ENCODE measurements at regions not wholly inside any gene's neighbourhood (a gene's known extent, or its start where the extent isn't known, plus 50 kb on each side); places are given as distances from the start of the nearest gene placed in this dataset.

DNA sequence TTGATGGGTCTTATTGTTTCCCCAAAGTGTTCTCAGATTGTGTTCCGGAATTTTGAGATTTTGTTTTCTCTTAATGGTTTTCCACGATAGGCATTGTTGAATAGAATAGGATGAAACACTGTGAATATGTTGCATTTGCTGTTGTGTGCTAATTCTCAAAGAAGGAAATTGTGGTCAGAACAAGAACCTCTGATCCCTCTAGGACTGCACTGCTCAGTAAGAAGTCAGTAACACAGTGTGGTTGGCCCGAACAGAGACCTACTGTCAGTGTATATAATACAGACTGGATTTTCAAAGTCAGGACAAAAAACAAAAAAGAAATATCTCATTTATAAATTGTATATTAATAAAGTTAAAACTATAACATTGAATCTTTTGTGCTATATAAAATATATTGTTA is 494.8 kb downstream of the MAT2B start:
- DNase-seq (ENCODE audit: low read depth in 4 of 4, low spot score in 3 of 4): no peak

DNA sequence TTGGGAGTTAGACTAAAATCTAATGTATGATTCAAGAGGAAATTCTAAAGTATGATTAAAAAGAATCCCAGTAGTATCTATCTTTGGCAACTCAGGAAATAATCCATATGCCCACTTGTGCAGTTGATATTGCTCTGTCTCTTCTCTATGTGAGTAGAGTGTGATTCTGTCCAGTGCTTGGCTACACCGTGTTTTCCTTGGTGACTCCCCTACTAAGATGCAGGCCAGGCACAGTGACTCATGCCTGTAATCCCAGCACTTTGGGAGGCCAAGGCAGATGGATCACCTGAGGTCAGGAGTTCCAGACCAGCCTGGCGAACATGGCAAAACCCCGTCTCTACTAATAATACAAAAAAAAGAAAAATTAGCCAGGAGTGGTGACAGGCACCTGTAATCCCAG is 495.4 kb downstream of the MAT2B start:
- no peak for DNase-seq (ENCODE audit: low read depth in 4 of 4, low spot score in 3 of 4)

DNA sequence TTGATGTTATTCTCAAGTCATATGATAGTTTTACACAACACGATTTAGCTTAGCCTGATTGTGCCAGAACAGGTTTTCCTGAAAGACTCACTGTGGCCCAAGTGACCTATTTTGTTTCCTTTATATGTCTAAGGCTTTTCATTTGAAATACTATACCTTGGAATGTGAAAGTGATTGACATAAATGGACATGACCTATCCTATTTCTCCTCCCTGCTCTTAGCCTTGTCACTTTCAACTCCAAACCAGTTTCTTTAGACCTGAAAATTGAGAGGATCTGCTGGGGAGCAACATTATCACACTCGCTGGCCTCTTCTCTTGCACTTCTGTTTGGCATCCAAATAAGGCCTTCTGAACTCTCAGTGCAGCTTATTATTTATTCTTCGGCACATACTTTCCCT is 496.8 kb downstream of the MAT2B start:
- peak in 2 of 4 donors; percentile 26 to 50 for DNase-seq (ENCODE audit: low read depth in 4 of 4, low spot score in 3 of 4)

DNA sequence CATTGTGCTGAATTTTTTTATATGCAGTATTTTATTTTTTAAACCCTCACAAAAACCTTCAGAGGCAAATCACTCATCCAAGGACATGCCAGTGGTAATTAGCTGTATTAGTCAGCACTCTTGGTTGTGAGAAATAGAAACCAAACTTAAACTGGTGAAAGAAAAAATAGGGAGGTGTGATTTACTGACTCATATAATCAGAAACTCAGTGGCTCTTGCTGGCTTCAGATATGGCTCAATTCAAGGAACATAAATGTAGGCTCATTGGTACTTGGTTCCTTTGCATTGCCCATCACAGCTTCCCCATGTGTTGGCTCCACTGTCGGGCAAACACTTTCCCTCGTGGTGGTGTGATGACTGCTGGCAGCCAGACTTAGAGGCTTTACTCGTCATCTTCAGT is 497.2 kb downstream of the MAT2B start:
- no peak for DNase-seq (ENCODE audit: low read depth in 4 of 4, low spot score in 3 of 4)

DNA sequence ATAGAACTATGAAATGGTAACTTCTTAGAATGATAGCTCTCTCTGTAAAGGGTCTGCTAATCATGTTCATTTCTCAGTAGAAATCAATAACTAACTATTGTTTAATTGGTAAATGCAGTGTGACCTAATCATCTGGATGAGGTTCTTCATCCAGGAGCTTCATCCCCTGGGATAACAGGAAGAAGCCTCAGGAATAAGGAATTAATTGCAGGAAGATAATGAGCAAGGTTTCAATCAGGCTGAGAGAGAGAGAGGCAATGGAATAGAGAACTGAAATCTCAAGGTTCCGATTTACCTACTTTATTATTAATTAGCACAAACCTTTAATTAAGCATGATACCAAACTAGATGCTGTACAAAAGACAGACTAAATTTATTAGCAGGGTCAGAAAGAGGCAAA is 499.7 kb downstream of the MAT2B start:
- no peak for DNase-seq (ENCODE audit: low read depth in 4 of 4, low spot score in 3 of 4)

DNA sequence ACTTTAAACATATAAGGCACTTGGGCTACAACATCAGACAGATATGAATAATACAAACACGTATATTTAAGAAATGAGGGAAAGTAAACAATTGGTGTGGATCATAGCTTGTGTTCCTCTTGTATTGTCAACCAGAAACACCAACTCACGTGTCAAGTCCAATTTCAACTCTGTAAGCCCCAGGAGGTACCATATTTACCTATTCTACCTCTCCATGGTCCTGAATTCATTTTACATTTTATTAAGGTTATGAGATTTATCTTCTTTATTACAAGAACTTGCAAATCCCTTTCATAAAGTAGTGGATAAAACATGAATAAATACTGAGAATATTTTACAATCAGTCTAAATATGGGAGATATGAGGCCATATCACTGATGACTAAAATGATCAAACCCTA is 501.6 kb downstream of the MAT2B start:
- no peak for DNase-seq (ENCODE audit: low read depth in 4 of 4, low spot score in 3 of 4)

DNA sequence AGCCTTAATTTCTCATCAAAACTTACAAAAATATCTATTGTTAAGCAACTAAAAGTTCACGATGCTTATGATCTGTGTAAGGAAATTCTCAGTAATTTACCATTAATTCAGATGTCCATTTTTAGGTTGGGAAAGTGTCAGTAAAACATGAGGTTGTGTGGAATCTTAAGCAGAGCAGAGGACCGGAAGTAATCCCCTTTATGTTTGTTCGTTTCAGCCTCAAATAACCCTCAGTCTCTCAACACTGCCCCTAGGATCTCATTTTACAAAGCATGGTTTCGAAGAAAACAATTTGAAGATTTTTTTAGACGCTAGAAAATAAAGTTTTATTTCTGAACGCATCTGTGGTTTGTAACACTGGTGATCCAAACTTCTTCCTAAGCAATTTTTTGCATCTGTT is 504.2 kb downstream of the MAT2B start:
- DNase-seq (ENCODE audit: low read depth in 4 of 4, low spot score in 3 of 4): no peak

DNA sequence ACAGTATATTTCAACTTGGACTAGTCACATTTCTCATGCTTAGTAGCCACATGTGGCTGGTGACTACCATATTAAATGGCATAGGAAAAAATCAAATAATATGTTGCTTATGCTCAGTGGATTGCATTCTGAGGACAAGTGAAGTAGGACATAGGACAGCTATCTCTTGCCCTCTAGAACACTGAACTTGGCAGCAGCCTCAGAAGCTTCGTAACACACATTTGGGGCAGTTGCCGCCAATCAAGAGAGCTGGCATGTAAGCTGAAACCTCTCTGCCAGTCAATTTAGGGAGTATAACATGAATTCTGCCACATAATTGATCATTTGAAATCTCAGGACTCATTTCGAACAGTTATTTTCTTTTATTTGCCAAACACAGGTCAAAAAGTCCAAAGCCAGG is 505.5 kb downstream of the MAT2B start:
- DNase-seq (ENCODE audit: low read depth in 4 of 4, low spot score in 3 of 4): no peak

DNA sequence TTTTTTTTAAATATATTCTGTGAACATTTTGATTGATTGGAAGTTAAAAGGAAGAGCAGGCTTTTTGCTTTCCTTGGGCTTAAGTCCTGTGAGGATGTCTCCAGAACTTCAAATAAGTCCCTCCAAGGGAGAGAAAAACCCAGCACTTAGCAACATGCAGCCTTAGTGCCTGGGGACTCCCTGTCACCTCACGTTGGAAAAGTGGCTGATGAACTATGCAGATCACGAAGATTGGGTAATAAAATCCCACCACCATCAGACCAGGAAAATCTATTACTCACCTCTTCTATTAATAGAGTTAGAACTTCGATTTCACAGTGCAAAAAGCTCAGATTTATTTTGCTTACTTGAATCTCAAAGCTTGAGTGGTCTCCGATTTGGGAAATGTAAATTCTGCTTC is 507.0 kb downstream of the MAT2B start:
- no peak for DNase-seq (ENCODE audit: low read depth in 4 of 4, low spot score in 3 of 4)

DNA sequence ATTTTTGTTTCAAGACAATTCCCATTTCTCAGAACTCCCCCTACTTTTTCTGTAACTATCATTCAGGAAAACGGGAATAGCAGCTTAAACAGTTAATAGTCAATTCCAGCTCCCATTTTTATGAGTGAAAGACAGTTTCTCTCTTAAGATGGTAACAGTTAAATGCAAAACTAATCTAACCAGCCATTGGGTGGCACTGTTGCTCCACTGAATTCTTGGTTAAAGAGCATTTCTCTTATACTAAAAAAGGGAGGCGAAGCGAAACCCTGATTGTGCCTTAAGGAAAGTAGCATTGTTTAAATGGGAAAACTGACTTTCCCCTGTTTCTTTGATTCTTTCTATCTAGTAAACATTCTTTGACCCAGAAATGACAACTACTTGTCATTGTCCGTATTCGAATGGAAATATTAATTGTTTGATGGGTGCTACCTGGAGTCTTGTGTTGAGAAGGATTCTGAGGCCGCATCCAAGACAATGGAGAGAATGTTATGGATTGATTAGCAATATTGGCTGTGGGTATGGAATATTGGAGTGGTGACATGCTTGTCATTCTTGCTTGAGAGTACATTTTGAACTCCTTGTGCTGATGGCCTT is 507.8 kb downstream of the MAT2B start:
- DNase-seq (ENCODE audit: low read depth in 4 of 4, low spot score in 3 of 4): peak; percentile 67 to 80 (median 73)

DNA sequence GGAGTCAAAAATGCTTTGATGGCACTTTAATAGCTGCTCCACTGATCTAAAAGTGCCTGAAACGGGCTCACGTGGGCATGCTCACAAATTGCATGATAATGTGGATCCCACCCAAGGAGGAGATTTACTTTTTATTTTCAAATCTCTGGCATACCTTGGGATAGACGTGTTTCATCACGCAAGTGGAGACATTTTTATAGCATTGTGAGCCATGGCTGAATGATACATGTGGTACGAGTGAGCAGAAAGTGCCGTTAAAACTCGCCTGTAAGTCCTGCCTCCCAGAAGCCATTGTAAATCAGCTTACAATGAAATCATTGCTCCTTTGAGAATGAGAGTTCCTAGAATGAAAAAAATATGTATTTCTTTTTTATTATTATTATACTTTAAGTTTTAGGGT is 514.7 kb downstream of the MAT2B start:
- no peak for DNase-seq (ENCODE audit: low read depth in 4 of 4, low spot score in 3 of 4)

DNA sequence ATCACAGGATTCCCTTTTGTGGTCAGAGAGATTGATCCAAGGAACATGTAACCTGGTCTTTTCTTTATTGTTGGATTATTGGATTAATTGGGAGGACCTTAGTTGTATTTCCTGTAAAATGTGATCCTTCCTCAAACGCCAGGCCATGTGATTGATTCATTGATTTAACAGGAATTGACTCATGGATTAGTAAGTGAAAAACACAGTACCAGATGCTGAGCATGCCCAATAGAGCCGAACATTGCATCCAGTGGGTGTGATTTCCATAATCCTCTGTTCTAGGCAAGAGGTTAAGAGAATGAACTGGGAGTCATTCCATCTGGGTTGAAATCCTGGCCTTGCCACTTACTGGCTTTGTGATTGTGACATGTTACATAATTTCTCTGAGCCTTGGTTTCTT is 522.3 kb downstream of the MAT2B start:
- DNase-seq (ENCODE audit: low read depth in 4 of 4, low spot score in 3 of 4): no peak

DNA sequence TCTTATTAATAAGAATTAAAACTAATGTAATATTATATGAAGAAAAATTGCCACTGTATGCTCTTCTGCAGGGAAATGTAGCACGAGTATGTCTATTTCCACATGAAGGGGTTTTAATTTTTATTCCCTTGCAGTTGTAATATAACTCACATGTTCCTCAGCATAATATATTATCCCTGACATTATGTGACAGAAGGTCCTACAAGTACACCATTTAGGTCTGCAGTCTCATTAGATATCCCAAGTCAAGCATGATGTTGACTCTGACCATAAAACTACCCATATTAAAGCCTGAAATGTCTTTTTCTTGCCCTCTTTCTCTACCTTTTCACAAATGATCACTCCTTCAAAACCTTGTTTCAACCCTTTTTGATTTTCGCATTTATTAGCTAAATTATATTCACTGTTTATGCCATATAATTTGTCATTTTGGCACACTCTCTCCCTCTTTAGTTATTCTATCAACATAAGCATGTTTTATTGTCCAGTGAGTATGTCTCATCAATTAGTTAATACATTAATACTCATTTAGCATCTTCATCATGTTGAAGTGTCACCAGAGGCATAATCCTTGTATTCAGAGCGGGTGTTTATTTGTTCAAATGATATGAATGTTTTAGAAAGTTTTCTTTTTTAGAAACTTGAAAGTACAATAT is 532.8 kb downstream of the MAT2B start:
- DNase-seq (ENCODE audit: low read depth in 4 of 4, low spot score in 3 of 4): no peak

DNA sequence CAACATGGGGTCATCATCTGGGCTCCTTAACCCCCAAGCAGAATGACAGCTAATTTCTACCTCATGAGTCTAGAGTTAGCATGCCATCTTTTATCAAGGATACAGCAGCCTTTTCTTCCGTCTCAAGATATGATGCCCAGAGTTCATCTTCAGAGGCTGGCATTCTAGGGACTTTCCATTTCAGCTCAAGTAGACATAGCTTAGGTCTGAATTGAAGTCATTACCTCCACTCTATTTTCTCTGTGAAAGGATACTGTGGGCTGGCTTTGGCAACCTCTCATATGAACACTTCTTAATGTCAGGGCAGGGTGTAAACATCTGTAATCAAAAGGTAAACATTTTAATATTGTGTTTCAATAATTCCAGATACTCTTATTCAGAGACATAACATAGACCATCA is 535.7 kb downstream of the MAT2B start:
- no peak for DNase-seq (ENCODE audit: low read depth in 4 of 4, low spot score in 3 of 4)

DNA sequence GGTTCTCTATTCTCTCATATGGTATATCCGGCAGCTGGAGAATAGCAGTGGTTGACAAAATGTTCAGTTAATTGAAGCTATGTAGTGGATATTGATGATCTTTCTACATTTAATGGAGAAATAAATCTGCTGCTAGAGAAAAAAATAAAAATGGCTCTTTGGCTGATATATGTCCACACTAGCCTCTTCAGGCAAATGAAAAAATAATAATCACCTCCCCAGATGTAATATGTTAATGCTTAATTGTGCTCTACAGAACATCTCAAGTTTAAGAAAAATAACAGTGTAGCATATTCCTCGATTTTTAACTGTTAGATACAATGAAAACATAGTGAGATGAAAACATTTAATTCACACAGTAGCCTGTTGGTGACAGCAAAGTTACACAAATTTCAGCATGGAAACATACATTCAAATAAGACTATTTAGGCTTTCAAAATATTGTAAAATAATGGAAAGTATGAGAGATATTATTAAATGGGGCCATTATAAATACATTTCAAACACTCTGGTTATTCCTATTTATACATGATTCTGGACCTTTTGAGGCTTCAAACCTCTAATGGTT is 543.0 kb downstream of the MAT2B start:
- DNase-seq (ENCODE audit: low read depth in 4 of 4, low spot score in 3 of 4): no peak

DNA sequence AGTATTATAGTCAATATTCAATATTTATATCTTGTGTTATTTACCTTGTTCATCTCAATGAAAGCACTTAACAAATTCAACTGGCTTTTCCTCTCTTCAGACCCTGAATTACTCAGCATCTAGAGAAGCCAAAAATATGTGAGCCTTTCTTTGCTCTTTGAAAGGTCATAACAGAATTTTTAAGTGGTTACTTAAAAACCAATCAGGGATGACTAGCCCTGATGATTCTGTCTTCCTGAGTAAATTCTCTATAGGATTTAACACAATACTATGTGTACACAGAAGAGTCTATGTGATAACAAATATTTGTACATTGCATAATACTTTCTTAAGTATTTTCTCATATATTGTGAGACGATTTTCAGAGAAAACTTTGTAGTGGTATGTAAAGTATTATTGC is 546.3 kb downstream of the MAT2B start:
- DNase-seq (ENCODE audit: low read depth in 4 of 4, low spot score in 3 of 4): no peak

DNA sequence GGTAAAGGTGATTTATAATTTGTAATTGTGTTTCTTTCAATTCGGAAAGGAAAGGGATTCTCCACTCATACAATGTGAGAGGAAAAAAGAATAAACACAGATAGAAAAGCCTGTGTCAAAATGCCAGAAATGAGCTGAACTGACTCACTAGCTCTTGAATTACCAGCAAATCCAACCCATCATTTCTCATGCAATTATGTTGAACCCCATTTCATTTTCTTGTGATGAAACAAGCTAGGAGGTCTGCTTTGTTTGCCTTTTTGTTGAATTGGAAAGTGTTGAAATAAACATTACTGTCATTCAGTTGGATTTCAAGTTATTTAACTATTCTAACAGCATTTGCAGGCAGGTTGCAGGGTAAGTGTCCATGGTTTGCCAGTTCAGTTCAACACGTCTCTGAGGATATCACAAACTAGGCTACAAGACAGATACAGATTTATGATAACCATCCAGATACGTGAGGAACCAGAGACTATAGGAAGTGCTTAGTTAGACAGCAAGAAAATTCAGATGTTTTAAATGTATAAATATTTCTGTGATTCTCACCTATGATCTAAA is 547.2 kb downstream of the MAT2B start:
- DNase-seq (ENCODE audit: low read depth in 4 of 4, low spot score in 3 of 4): no peak

DNA sequence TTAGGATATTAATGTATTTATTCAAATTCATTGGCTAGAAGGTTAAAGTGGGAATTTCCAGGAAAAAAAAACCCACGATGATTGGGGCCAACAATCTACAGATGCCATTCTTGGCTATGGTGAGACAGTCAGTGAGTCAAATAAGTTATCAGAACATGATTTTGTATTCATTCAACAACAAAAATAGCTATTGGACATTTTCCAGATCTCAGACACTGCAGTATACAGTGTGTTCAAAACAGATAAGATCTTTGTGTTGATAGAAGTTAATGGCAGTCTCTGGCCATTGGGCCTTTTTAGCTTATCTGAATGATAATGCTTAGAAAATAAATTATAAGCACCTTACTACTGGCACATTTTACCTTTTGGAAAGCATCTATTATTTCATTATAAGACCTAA is 547.7 kb downstream of the MAT2B start:
- no peak for DNase-seq (ENCODE audit: low read depth in 4 of 4, low spot score in 3 of 4)

DNA sequence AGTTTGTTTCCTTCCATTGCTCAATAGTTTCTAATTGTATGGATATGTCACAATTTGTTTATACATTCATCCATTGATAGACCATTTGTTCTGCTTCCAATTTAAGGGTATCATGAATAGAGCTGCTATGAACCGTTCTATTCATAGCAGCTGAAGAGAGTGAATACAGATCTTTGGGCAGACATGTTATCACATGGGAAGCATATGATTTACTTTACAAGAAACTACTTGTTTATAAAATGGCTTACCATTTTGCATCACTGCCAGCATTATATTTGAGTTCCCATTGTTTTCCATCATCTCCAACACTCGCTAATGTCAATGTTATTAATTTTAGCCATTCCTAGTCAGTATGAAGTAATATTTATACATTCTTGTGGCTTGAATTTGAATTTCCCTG is 549.0 kb downstream of the MAT2B start:
- no peak for DNase-seq (ENCODE audit: low read depth in 4 of 4, low spot score in 3 of 4)

DNA sequence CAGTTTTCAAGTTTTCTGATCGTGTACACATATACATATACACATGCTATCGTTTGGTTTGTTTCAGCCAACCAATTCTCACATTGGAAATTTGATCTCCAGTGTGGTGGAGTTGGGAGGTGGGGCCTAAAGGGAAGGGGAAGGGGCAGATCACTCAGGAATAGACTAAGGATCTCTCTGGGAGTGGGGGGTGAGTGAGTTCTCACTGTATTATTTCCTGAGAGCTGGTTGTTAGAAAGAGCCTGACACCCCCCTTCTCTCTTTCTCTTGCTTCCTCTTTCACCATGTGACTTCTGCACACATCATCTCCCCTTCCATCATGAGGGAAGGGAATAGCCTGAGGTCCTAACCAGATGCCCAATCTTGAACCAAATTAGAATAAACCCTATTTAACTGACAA is 551.7 kb downstream of the MAT2B start:
- no peak for DNase-seq (ENCODE audit: low read depth in 4 of 4, low spot score in 3 of 4)

DNA sequence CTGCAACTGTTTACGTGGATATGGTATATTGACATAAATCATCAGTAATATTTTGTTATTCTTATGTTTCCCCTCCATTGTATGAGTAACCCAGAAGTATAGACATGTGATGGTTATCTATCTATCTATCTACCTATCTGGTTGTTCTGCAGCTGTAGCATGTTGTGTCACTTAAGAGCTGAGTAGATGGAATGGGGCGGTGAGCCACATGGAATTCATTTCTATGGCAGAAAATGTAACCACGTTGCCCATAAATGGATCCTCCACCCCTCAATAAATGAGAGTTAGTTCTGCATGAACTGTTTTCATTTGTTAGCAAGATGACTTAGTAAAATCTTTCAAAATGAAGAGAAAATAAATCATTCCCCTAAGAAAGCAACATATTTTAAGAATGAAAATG is 553.2 kb downstream of the MAT2B start:
- no peak for DNase-seq (ENCODE audit: low read depth in 4 of 4, low spot score in 3 of 4)

DNA sequence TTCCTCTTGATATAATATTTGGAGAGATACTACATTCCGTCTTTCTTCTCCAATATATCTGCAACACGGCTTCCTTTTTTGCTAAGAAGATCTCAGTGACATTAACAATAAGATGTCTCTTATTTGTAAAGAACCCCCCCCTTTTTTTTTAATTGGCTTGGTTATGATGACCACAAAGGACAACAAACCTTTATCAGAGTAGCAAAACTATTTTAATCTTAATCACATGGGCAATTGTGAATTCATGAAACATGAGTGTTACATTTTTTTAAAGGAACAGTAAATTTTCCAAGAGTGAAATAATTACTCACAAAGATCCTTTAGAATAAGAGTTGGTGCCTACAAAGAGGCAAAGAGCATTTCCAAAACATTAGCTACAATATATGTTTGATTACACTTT is 554.1 kb downstream of the MAT2B start:
- no peak for DNase-seq (ENCODE audit: low read depth in 4 of 4, low spot score in 3 of 4)
